ENCODE measurements at regions not wholly inside any gene's neighbourhood (a gene's known extent, or its start where the extent isn't known, plus 50 kb on each side); places are given as distances from the start of the nearest gene placed in this dataset.

- TF ChIP-seq CTCF (IDR thresholded peaks at IDR 0.05) = no peak
- TF ChIP-seq POLR2A (IDR thresholded peaks at IDR 0.05; ENCODE audit: low read depth) = no peak
- TF ChIP-seq EP300 (IDR thresholded peaks at IDR 0.05) = no peak
Observed at GRCh38 chr3:177474652-177475355, 277.5 kb upstream of the TBL1XR1 start.
